GM12891 (cell line): ENCODE measurements at regions not wholly inside any gene's neighbourhood (a gene's known extent, or its start where the extent isn't known, plus 50 kb on each side); places are given as distances from the start of the nearest gene placed in this dataset.

ENCODE experiments used
- DNase-seq: peaks from one replicate; pipeline ENCODE4 v3.0.0; 2011; ENCODE audit warnings: low spot score; ENCODE audit not compliant: insufficient read length
- FAIRE-seq: peaks from 2 replicates; lab custom pipeline; 2011; peaks lifted over from hg19 to GRCh38; lab: Jason Lieb, UNC
- PAX5 ChIP-seq: IDR thresholded peaks from 2 replicates; pipeline ENCODE4 v1.6.1; 2011; ENCODE audit warnings: low read length, moderate library complexity, mild to moderate bottlenecking; ENCODE audit not compliant: insufficient read depth, severe bottlenecking
- POLR2A ChIP-seq: IDR thresholded peaks from 2 replicates; pipeline ENCODE4 v1.6.1; 2011; ENCODE audit warnings: low read depth, low read length, control low read depth
- POLR2AphosphoS5 ChIP-seq: IDR thresholded peaks from 2 replicates; pipeline ENCODE4 v1.6.1; 2011; ENCODE audit warnings: low read depth, low read length, control low read depth
- POU2F2 ChIP-seq: IDR thresholded peaks from 2 replicates; pipeline ENCODE4 v1.6.1; 2011; ENCODE audit warnings: low read depth, mild to moderate bottlenecking, control low read depth, low read length, moderate library complexity
- SPI1 ChIP-seq: IDR thresholded peaks from 2 replicates; pipeline ENCODE4 v1.6.1; 2011; ENCODE audit warnings: low read depth, low read length, control low read depth
- TAF1 ChIP-seq: IDR thresholded peaks from 2 replicates; pipeline ENCODE4 v1.6.1; 2011; ENCODE audit warnings: low read depth, low read length, control low read depth

DNA sequence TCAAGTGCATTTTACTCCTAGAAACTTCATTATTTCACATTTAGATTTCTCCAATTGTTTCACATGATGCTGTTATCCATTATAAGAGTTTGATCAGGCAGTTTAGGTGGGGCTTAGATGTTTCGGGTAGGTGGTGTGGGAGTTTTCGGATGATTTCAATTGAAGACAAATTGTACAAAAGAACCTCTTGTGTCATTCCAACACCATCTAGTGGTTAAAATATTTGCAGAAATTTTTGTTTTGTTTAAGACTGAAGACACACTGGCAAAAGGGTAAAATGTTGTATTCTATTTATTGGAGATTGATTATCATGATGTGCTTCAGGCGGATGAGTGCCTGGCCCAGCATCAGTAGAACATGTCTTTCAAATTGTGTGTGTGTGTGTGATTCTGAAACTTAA lies 212.7 kb downstream of the SH3BGRL start:
- DNase-seq (no peak), FAIRE-seq (no peak)
- TF ChIP-seq POU2F2 (no peak), POLR2A (no peak), TAF1 (no peak), PAX5 (no peak), POLR2AphosphoS5 (no peak), SPI1 (no peak)
